ENCODE measurements at regions not wholly inside any gene's neighbourhood (a gene's known extent, or its start where the extent isn't known, plus 50 kb on each side); places are given as distances from the start of the nearest gene placed in this dataset.

GRCh38 chr2:191572319-191572718 is 105.6 kb upstream of the NABP1 start:
- DNase-seq (ENCODE audit: low read depth in 1 of 2, low spot score in 1 of 2), result no peak
- no peak for TF ChIP-seq JUND (IDR thresholded peaks at IDR 0.05; ENCODE audit: low read depth)
- in situ Hi-C loops (cut with HindIII; ENCODE audit: low pct_unique_long_range_greater_than_20kb, low sequenced_read_pairs), result no loop called here

GRCh38 chr2:191573216-191573615 is 104.7 kb upstream of the NABP1 start:
- no peak for DNase-seq (ENCODE audit: low read depth in 1 of 2, low spot score in 1 of 2)
- no peak for TF ChIP-seq JUND (IDR thresholded peaks at IDR 0.05; ENCODE audit: low read depth)
- in situ Hi-C loops (cut with HindIII; ENCODE audit: low pct_unique_long_range_greater_than_20kb, low sequenced_read_pairs), result no loop called here

GRCh38 chr2:191574232-191574631 is 103.7 kb upstream of the NABP1 start:
- no peak for TF ChIP-seq JUND (IDR thresholded peaks at IDR 0.05; ENCODE audit: low read depth)
- in situ Hi-C loops (cut with HindIII; ENCODE audit: low pct_unique_long_range_greater_than_20kb, low sequenced_read_pairs), result no loop called here
- DNase-seq (ENCODE audit: low read depth in 1 of 2, low spot score in 1 of 2), result no peak

DNA sequence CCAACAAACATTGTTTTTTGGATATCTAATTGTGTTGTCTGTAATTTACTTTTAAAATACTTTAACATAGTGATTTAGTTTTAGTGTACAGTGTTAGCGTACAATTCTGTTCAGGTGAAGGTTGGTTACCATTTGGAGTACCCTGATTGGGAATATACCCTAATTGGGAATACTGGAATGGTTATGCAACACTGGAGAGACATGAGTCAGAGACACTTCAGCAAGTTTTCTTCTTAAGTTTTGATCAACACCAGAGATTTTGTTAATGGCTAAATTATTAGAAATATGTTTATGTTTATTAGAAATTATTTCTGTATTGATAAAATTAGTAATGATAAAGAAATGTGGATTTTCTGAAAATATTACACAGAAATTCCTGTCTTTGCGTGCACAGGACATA is 100.3 kb upstream of the NABP1 start:
- no peak for DNase-seq (ENCODE audit: low read depth in 1 of 2, low spot score in 1 of 2)
- in situ Hi-C loops (cut with HindIII; ENCODE audit: low pct_unique_long_range_greater_than_20kb, low sequenced_read_pairs), result no loop called here

DNA sequence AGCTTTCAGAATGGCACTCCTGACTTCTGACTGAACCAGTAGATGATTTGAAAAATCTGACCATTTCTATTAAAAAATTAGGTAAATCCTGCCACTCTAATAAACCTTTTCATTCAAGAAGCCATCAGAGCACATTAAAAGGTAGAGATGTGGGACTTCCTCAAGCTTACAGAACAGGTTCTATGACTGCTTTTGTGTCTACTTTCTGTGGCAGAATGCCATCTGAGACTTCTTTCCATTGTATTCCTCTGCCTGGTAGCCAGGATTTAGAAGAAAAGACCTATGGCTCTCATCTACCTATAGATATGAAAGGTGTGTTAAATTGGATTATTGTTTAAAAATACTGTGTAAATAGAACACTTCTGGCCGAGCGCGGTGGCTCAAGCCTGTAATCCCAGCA is 99.9 kb upstream of the NABP1 start:
- in situ Hi-C loops (cut with HindIII; ENCODE audit: low pct_unique_long_range_greater_than_20kb, low sequenced_read_pairs), result no loop called here
- no peak for TF ChIP-seq JUND (IDR thresholded peaks at IDR 0.05; ENCODE audit: low read depth)
- peak in 1 of 2 experiments; percentile 70 for DNase-seq (ENCODE audit: low read depth in 1 of 2, low spot score in 1 of 2)

More for the DNA sequence above, 100.3 kb upstream of the NABP1 start:
- TF ChIP-seq JUND (IDR thresholded peaks at IDR 0.05; ENCODE audit: low read depth), result no peak

DNA sequence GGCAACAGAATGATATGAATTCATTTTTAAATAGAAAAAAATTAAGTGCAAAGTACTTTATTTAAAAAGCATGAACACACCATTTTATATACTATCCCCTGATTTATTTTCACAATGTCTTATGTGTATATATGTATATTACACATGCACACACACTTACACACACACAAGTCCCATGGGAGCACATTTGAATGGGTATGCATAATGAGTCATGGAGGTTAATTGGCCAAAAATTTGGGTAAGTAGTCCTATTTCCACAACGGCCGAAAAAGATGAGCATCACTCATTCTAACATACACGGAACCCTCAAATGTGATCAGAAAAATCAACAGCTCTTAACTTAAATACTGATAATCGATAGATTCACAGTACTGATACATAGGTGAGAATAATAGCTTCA is 97.4 kb upstream of the NABP1 start:
- in situ Hi-C loops (cut with HindIII; ENCODE audit: low pct_unique_long_range_greater_than_20kb, low sequenced_read_pairs), result no loop called here
- DNase-seq (ENCODE audit: low read depth in 1 of 2, low spot score in 1 of 2), result no peak
- TF ChIP-seq JUND (IDR thresholded peaks at IDR 0.05; ENCODE audit: low read depth), result no peak

GRCh38 chr2:191581003-191581402 is 96.9 kb upstream of the NABP1 start:
- in situ Hi-C loops (cut with HindIII; ENCODE audit: low pct_unique_long_range_greater_than_20kb, low sequenced_read_pairs), result no loop called here
- no peak for DNase-seq (ENCODE audit: low read depth in 1 of 2, low spot score in 1 of 2)
- no peak for TF ChIP-seq JUND (IDR thresholded peaks at IDR 0.05; ENCODE audit: low read depth)

DNA sequence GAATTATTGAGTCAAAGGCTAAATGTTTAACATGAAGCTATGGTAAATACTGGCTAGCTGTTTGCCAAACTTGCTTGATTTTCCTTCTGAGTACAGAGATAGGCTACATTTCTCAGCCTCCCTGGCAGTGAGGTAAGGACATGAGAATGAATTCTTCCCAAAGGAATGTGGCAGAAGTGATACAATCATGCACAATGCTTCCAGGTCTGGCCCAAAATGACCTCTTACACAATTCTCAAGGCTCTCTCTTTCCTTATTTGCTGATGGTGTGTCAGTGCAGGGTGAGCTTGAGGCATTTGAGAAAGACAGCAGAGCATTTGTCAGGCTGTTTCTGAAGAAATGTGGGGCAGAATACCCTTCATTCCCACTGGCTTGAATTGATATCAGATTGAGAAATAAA is 95.6 kb upstream of the NABP1 start:
- no peak for TF ChIP-seq JUND (IDR thresholded peaks at IDR 0.05; ENCODE audit: low read depth)
- in situ Hi-C loops (cut with HindIII; ENCODE audit: low pct_unique_long_range_greater_than_20kb, low sequenced_read_pairs), result no loop called here
- DNase-seq (ENCODE audit: low read depth in 1 of 2, low spot score in 1 of 2), result peak in 1 of 2 experiments; percentile 76

DNA sequence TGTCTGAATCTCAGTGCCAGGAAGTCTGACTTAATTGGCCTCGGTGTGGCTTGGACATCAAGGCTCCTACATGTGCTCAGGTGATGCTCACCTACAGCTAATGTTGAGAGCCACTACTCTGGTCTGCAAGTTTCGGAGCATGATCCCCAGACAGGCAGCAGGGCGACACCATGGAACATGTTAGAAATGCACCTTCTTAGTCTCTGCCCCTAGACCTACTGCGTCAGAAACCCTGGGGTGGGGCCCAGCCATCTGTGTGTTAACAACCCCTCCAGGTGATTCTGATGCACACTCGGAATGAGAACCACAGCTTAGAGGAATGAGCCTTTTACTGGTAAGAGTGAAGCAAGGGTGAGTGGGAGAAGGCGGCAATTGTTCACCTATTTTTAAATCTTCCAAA is 86.9 kb upstream of the NABP1 start:
- in situ Hi-C loops (cut with HindIII; ENCODE audit: low pct_unique_long_range_greater_than_20kb, low sequenced_read_pairs), result no loop called here
- no peak for DNase-seq (ENCODE audit: low read depth in 1 of 2, low spot score in 1 of 2)
- no peak for TF ChIP-seq JUND (IDR thresholded peaks at IDR 0.05; ENCODE audit: low read depth)

DNA sequence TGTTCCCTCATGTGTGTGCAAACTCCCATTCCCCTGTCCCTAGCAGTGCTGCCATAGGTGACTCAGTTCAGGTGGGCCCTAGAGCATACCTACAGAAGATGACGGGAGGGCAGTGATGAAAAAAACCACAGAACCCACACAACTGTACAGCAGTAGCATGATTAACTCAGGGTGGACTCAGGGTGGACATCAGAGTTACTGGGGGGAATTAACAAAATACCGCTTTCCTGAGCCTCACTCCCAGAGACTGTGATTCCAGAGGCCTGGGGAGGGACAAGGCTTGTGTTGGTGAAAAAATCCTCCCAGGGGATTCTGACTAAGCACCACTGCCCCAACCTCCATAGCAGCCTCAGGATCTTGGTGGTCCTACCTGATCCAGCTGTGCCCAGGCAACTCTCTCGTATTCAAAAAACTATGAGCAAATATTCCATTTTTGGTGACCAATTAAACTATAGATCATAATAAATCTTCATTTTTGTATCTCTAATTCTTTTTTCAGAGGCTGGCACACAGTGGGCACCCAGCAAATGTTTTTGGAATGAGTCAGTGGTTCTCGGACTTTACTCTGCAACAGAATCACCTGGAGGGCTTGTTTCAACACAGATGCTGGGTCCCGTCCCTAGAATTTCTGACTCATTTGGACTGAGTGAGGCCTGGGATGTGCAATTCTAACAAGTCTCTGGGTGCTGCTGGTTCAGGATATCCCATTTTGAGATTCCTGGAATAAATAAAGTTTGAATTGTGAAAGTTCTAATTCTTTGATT is 84.1 kb upstream of the NABP1 start:
- TF ChIP-seq JUND (IDR thresholded peaks at IDR 0.05; ENCODE audit: low read depth), result no peak
- DNase-seq (ENCODE audit: low read depth in 1 of 2, low spot score in 1 of 2), result no peak
- in situ Hi-C loops (cut with HindIII; ENCODE audit: low pct_unique_long_range_greater_than_20kb, low sequenced_read_pairs), result no loop called here

DNA sequence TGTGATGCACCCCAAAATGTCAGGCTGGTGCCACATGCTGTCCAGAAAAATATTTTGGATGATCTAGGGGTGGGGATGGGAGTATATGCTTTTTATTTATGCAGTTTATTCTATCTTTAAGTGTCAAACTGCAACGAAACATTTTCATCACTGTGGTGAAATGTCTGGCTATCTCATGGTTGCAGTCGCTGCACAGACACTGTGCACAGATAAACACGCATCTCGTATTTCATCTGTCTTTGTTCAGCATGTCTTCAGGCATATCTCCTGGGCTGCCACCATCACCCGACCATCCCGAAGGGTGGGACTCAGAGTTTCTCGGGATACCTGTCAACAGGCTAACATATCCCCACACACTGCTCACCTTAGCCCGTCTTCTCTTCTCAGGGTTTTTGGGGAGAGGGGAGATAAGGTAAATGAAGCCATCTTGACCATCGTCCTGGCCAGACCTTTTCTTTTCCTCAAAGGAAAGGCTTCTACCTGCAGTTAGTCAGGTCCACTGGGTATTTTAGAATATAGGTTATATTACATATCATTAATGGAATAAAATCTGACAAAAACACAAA is 80.7 kb upstream of the NABP1 start:
- DNase-seq (ENCODE audit: low read depth in 1 of 2, low spot score in 1 of 2), result no peak
- in situ Hi-C loops (cut with HindIII; ENCODE audit: low pct_unique_long_range_greater_than_20kb, low sequenced_read_pairs), result no loop called here
- no peak for TF ChIP-seq JUND (IDR thresholded peaks at IDR 0.05; ENCODE audit: low read depth)

GRCh38 chr2:191598296-191598695 is 79.6 kb upstream of the NABP1 start:
- no peak for DNase-seq (ENCODE audit: low read depth in 1 of 2, low spot score in 1 of 2)
- no peak for TF ChIP-seq JUND (IDR thresholded peaks at IDR 0.05; ENCODE audit: low read depth)
- in situ Hi-C loops (cut with HindIII; ENCODE audit: low pct_unique_long_range_greater_than_20kb, low sequenced_read_pairs), result no loop called here

GRCh38 chr2:191601060-191601459 is 76.9 kb upstream of the NABP1 start:
- in situ Hi-C loops (cut with HindIII; ENCODE audit: low pct_unique_long_range_greater_than_20kb, low sequenced_read_pairs), result no loop called here
- TF ChIP-seq JUND (IDR thresholded peaks at IDR 0.05; ENCODE audit: low read depth), result no peak

GRCh38 chr2:191604154-191604553 is 73.8 kb upstream of the NABP1 start:
- in situ Hi-C loops (cut with HindIII; ENCODE audit: low pct_unique_long_range_greater_than_20kb, low sequenced_read_pairs), result no loop called here
- no peak for DNase-seq (ENCODE audit: low read depth in 1 of 2, low spot score in 1 of 2)
- no peak for TF ChIP-seq JUND (IDR thresholded peaks at IDR 0.05; ENCODE audit: low read depth)

More at GRCh38 chr2:191601060-191601459, 76.9 kb upstream of the NABP1 start:
- no peak for DNase-seq (ENCODE audit: low read depth in 1 of 2, low spot score in 1 of 2)
